ENCODE measurements at regions not wholly inside any gene's neighbourhood (a gene's known extent, or its start where the extent isn't known, plus 50 kb on each side); places are given as distances from the start of the nearest gene placed in this dataset.

DNA sequence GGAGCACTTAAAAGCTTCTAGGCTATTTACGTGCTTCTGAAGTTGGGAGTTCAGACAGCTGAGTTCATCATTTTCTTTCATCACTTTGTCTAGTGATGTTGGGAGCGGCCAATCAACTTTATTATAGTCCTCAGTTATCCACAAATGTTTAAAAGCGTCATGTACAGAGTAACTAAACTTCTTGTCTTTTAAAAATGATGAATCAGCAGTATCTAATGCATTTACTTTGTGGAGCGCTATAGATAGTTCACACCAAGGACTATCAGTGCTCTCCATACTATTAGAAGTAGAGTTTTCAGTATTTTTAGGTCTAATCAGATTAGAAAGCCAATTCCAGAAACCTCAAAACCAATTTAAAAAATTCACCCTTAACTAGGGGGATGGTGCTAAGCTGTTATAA, 778.7 kb upstream of the PRMT6 start:
- H3K4me3 ChIP-seq = no peak overlapping the region
- H3K9me3 ChIP-seq = peaks cover 0 to 2% (median 0%) of the 10 kb centered on the region in 4 donors
- ATAC-seq (ENCODE audit: low FRiP score in 2 of 2) (no peak), DNase-seq (no peak)
- no peak for TF ChIP-seq POLR2A (IDR thresholded peaks at IDR 0.05)
- no peak for TF ChIP-seq EP300 (IDR thresholded peaks at IDR 0.05)
- no peak for TF ChIP-seq POLR2AphosphoS5 (IDR thresholded peaks at IDR 0.05)
- TF ChIP-seq, protein P1, sequence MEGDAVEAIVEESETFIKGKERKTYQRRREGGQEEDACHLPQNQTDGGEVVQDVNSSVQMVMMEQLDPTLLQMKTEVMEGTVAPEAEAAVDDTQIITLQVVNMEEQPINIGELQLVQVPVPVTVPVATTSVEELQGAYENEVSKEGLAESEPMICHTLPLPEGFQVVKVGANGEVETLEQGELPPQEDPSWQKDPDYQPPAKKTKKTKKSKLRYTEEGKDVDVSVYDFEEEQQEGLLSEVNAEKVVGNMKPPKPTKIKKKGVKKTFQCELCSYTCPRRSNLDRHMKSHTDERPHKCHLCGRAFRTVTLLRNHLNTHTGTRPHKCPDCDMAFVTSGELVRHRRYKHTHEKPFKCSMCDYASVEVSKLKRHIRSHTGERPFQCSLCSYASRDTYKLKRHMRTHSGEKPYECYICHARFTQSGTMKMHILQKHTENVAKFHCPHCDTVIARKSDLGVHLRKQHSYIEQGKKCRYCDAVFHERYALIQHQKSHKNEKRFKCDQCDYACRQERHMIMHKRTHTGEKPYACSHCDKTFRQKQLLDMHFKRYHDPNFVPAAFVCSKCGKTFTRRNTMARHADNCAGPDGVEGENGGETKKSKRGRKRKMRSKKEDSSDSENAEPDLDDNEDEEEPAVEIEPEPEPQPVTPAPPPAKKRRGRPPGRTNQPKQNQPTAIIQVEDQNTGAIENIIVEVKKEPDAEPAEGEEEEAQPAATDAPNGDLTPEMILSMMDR (IDR thresholded peaks at IDR 0.05) = no peak
- H3K27me3 ChIP-seq = no peaks in the 10 kb centered on the region
- no peaks in the 10 kb centered on the region for H3K36me3 ChIP-seq
- H3K4me1 ChIP-seq = no peaks in the 10 kb centered on the region
- H3K27ac ChIP-seq = no peak overlapping the region
- WGBS, 2 donors = 77 to 80% methylated on average over 4 of the region's 4 CpGs

DNA sequence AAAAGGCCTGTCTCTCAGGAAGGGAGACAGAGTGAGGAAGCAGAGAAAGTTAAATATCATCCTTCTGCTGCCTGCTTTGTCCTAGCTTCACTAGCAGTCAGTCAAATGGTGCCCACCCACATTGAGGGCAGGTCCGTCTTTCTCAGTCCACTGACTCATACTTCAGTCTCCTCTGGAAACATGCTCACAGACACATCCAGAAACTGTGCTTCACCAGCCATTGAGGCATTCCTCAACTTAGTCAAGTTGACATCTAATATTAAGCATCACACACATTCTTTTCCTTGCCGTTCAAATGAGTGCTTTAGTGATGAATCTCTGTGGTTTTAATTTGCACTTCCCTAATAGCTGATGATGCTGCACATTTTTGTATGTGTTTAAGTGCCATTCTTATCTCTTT, 777.8 kb upstream of the PRMT6 start:
- Histone ChIP-seq H3K9me3 (peaks cover 0 to 2% (median 0%) of the 10 kb centered on the region in 4 donors), H3K4me3 (no peak overlapping the region), H3K27me3 (no peaks in the 10 kb centered on the region), H3K4me1 (no peaks in the 10 kb centered on the region), H3K36me3 (no peaks in the 10 kb centered on the region), H3K27ac (no peak overlapping the region)
- DNase-seq (no peak), ATAC-seq (ENCODE audit: low FRiP score in 2 of 2) (no peak)
- 75 to 82% methylated on average over 2 of the region's 2 CpGs for WGBS, 2 donors
- TF ChIP-seq POLR2AphosphoS5 (IDR thresholded peaks at IDR 0.05) (no peak), EP300 (IDR thresholded peaks at IDR 0.05) (no peak), POLR2A (IDR thresholded peaks at IDR 0.05) (no peak)
- TF ChIP-seq, protein P1 (IDR thresholded peaks at IDR 0.05) = no peak

GRCh38 chr1:106289265-106289928, 767.1 kb upstream of the PRMT6 start:
- ATAC-seq (ENCODE audit: low FRiP score in 2 of 2) = no peak
- Histone ChIP-seq H3K9me3 (no peaks in the 10 kb centered on the region), H3K36me3 (no peaks in the 10 kb centered on the region), H3K27ac (no peak overlapping the region), H3K4me1 (no peaks in the 10 kb centered on the region), H3K4me3 (no peak overlapping the region), H3K27me3 (no peaks in the 10 kb centered on the region)
- WGBS, 2 donors = 78 to 84% methylated on average over 3 of the region's 3 CpGs
- no peak for DNase-seq
- no peak for TF ChIP-seq POLR2A (IDR thresholded peaks at IDR 0.05)

GRCh38 chr1:106290805-106291501, 765.5 kb upstream of the PRMT6 start:
- 43 to 59% methylated on average over 13 of the region's 13 CpGs for WGBS, 2 donors
- ATAC-seq (ENCODE audit: low FRiP score in 2 of 2) = no peak
- Histone ChIP-seq H3K4me3 (no peak overlapping the region), H3K27ac (no peak overlapping the region), H3K27me3 (no peaks in the 10 kb centered on the region), H3K4me1 (no peaks in the 10 kb centered on the region), H3K36me3 (no peaks in the 10 kb centered on the region), H3K9me3 (no peaks in the 10 kb centered on the region)
- no peak for DNase-seq
- TF ChIP-seq POLR2AphosphoS5 (IDR thresholded peaks at IDR 0.05) (no peak), POLR2A (IDR thresholded peaks at IDR 0.05) (no peak), EP300 (IDR thresholded peaks at IDR 0.05) (no peak)
- TF ChIP-seq, protein P1 (IDR thresholded peaks at IDR 0.05) = no peak

DNA sequence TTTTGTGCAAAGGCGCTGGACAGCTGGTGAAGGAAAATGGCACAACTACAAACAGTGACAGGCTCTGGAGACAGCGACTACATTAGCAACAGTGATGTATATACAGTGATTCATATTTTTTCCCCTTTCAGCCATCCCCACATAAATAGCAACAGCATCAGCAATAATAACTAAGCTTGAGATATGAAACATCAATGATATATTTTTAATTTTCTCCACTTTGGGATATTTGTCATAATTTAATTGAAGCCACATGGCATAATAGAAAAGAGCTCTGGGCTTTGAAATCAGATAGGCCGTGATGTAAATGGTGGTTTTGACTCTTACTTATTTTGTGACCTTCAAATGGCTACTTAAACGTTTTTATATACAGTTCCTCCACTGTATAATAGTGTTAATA, 764.3 kb upstream of the PRMT6 start:
- Histone ChIP-seq H3K27me3 (no peaks in the 10 kb centered on the region), H3K36me3 (no peaks in the 10 kb centered on the region), H3K27ac (no peak overlapping the region), H3K4me1 (no peaks in the 10 kb centered on the region), H3K9me3 (no peaks in the 10 kb centered on the region), H3K4me3 (no peak overlapping the region)
- ATAC-seq (ENCODE audit: low FRiP score in 2 of 2) (no peak), DNase-seq (no peak)
- TF ChIP-seq, protein P1 (IDR thresholded peaks at IDR 0.05) = no peak
- 66 to 73% methylated on average over 4 of the region's 4 CpGs for whole genome bisulfite sequencing, 2 donors
